ENCODE measurements at regions not wholly inside any gene's neighbourhood (a gene's known extent, or its start where the extent isn't known, plus 50 kb on each side); places are given as distances from the start of the nearest gene placed in this dataset.

- H3K4me3 ChIP-seq (ENCODE audit: low read depth, low read length), result no peak overlapping the region
- no peak for DNase-seq (ENCODE audit: low read depth)
Measured at GRCh38 chr18:64966667-64967066, 784.1 kb upstream of the CDH7 start.

- no peak overlapping the region for H3K4me3 ChIP-seq (ENCODE audit: low read depth, low read length)
- no peak for DNase-seq (ENCODE audit: low read depth)
Measured at GRCh38 chr18:64956465-64956864, 794.3 kb upstream of the CDH7 start.

- H3K4me3 ChIP-seq (ENCODE audit: low read depth, low read length), result no peak overlapping the region
- DNase-seq (ENCODE audit: low read depth), result no peak
Measured at GRCh38 chr18:64949885-64950284, 800.9 kb upstream of the CDH7 start.

GRCh38 chr18:64936671-64937070, 787.8 kb upstream of the LINC00305 start:
- H3K4me3 ChIP-seq (ENCODE audit: low read depth, low read length), result no peak overlapping the region
- DNase-seq (ENCODE audit: low read depth), result no peak

- H3K4me3 ChIP-seq (ENCODE audit: low read depth, low read length), result no peak overlapping the region
- peak; percentile 36 for DNase-seq (ENCODE audit: low read depth)
Measured at GRCh38 chr18:64929036-64929435, 780.1 kb upstream of the LINC00305 start.

GRCh38 chr18:64919971-64920570, 771.2 kb upstream of the LINC00305 start:
- no peak for DNase-seq (ENCODE audit: low read depth)
- H3K4me3 ChIP-seq (ENCODE audit: low read depth, low read length), result no peak overlapping the region

- no peak for DNase-seq (ENCODE audit: low read depth)
- H3K4me3 ChIP-seq (ENCODE audit: low read depth, low read length), result no peak overlapping the region
Measured at GRCh38 chr18:64918851-64919250, 770.0 kb upstream of the LINC00305 start.

GRCh38 chr18:64893349-64893748, 744.5 kb upstream of the LINC00305 start:
- H3K4me3 ChIP-seq (ENCODE audit: low read depth, low read length), result no peak overlapping the region
- DNase-seq (ENCODE audit: low read depth), result no peak

GRCh38 chr18:64888956-64889355, 740.1 kb upstream of the LINC00305 start:
- no peak overlapping the region for H3K4me3 ChIP-seq (ENCODE audit: low read depth, low read length)
- no peak for DNase-seq (ENCODE audit: low read depth)

GRCh38 chr18:64886995-64887394, 738.1 kb upstream of the LINC00305 start:
- H3K4me3 ChIP-seq (ENCODE audit: low read depth, low read length), result no peak overlapping the region
- no peak for DNase-seq (ENCODE audit: low read depth)

GRCh38 chr18:64882896-64883295, 734.0 kb upstream of the LINC00305 start:
- no peak overlapping the region for H3K4me3 ChIP-seq (ENCODE audit: low read depth, low read length)
- DNase-seq (ENCODE audit: low read depth), result no peak

GRCh38 chr18:64876833-64877232, 727.9 kb upstream of the LINC00305 start:
- no peak for DNase-seq (ENCODE audit: low read depth)
- H3K4me3 ChIP-seq (ENCODE audit: low read depth, low read length), result no peak overlapping the region

- DNase-seq (ENCODE audit: low read depth), result no peak
- H3K4me3 ChIP-seq (ENCODE audit: low read depth, low read length), result no peak overlapping the region
Measured at GRCh38 chr18:64872710-64873458, 724.0 kb upstream of the LINC00305 start.

- H3K4me3 ChIP-seq (ENCODE audit: low read depth, low read length), result no peak overlapping the region
- no peak for DNase-seq (ENCODE audit: low read depth)
Measured at GRCh38 chr18:64854112-64854511, 705.2 kb upstream of the LINC00305 start.

- H3K4me3 ChIP-seq (ENCODE audit: low read depth, low read length), result no peak overlapping the region
- no peak for DNase-seq (ENCODE audit: low read depth)
Measured at GRCh38 chr18:64852281-64852680, 703.4 kb upstream of the LINC00305 start.

- DNase-seq (ENCODE audit: low read depth), result no peak
- H3K4me3 ChIP-seq (ENCODE audit: low read depth, low read length), result no peak overlapping the region
Measured at GRCh38 chr18:64851726-64852125, 702.8 kb upstream of the LINC00305 start.

- no peak for DNase-seq (ENCODE audit: low read depth)
- no peak overlapping the region for H3K4me3 ChIP-seq (ENCODE audit: low read depth, low read length)
Measured at GRCh38 chr18:64850791-64851190, 701.9 kb upstream of the LINC00305 start.

- H3K4me3 ChIP-seq (ENCODE audit: low read depth, low read length), result no peak overlapping the region
- DNase-seq (ENCODE audit: low read depth), result no peak
Measured at GRCh38 chr18:64840911-64841701, 692.2 kb upstream of the LINC00305 start.

- DNase-seq (ENCODE audit: low read depth), result no peak
- no peak overlapping the region for H3K4me3 ChIP-seq (ENCODE audit: low read depth, low read length)
Measured at GRCh38 chr18:64810354-64810753, 661.5 kb upstream of the LINC00305 start.

- no peak overlapping the region for H3K4me3 ChIP-seq (ENCODE audit: low read depth, low read length)
- DNase-seq (ENCODE audit: low read depth), result no peak
Measured at GRCh38 chr18:64809801-64810200, 660.9 kb upstream of the LINC00305 start.

All from skeletal muscle cell (primary cell).